Amniotic stem cell (primary cell): ENCODE measurements at regions not wholly inside any gene's neighbourhood (a gene's known extent, or its start where the extent isn't known, plus 50 kb on each side); places are given as distances from the start of the nearest gene placed in this dataset.
"Not testable (repeated sequence)": the region's sequence is repeated elsewhere in the genome, so short reads cannot be mapped to it uniquely, and the experiment has no call there.

Experiments used
- DNase-seq: peaks from one replicate; lab custom pipeline; 2025; lab: John Stamatoyannopoulos, UW

- DNase-seq: not testable (repeated sequence)
These were observed 169.7 kb upstream of the KCTD7 start for GRCh38 chr7:66458991-66459390.

- not testable (repeated sequence) for DNase-seq
These were observed 168.8 kb upstream of the KCTD7 start for GRCh38 chr7:66459783-66460413.

- DNase-seq: no peak
These were observed 167.7 kb upstream of the KCTD7 start for GRCh38 chr7:66460921-66461361.

GRCh38 chr7:66461397-66461796, 167.3 kb upstream of the KCTD7 start:
- not testable (repeated sequence) for DNase-seq

- DNase-seq: not testable (repeated sequence)
These were observed 165.8 kb upstream of the KCTD7 start for GRCh38 chr7:66462831-66463230.

- no peak for DNase-seq
These were observed 164.6 kb upstream of the KCTD7 start for GRCh38 chr7:66464059-66464458.

- no peak for DNase-seq
These were observed 162.5 kb upstream of the KCTD7 start for GRCh38 chr7:66466081-66466600.

- DNase-seq: no peak
These were observed 160.8 kb upstream of the KCTD7 start for GRCh38 chr7:66467887-66468286.

- not testable (repeated sequence) for DNase-seq
These were observed 155.6 kb upstream of the KCTD7 start for GRCh38 chr7:66473064-66473463.

- DNase-seq: no peak
These were observed 154.2 kb upstream of the KCTD7 start for GRCh38 chr7:66474441-66474840.

GRCh38 chr7:66476056-66476455, 152.6 kb upstream of the KCTD7 start:
- DNase-seq: not testable (repeated sequence)

GRCh38 chr7:66477822-66478397, 150.8 kb upstream of the KCTD7 start:
- DNase-seq: not testable (repeated sequence)

- not testable (repeated sequence) for DNase-seq
These were observed 147.5 kb upstream of the KCTD7 start for GRCh38 chr7:66481229-66481628.

GRCh38 chr7:66489065-66489464, 139.6 kb upstream of the KCTD7 start:
- not testable (repeated sequence) for DNase-seq

GRCh38 chr7:66489741-66490140, 138.9 kb upstream of the KCTD7 start:
- not testable (repeated sequence) for DNase-seq

GRCh38 chr7:66490979-66491378, 137.7 kb upstream of the KCTD7 start:
- not testable (repeated sequence) for DNase-seq

- DNase-seq: not testable (repeated sequence)
These were observed 136.3 kb upstream of the KCTD7 start for GRCh38 chr7:66492405-66492804.

GRCh38 chr7:66493235-66494205, 135.2 kb upstream of the KCTD7 start:
- DNase-seq: peak; percentile 95

- no peak for DNase-seq
These were observed 131.3 kb upstream of the KCTD7 start for GRCh38 chr7:66497346-66497745.

- DNase-seq: no peak
These were observed 128.6 kb upstream of the KCTD7 start for GRCh38 chr7:66500087-66500486.

GRCh38 chr7:66502230-66503035, 126.2 kb upstream of the KCTD7 start:
- no peak for DNase-seq

GRCh38 chr7:66503036-66503370, 125.7 kb upstream of the KCTD7 start:
- DNase-seq: no peak
